HepG2 (cell line): ENCODE measurements at regions not wholly inside any gene's neighbourhood (a gene's known extent, or its start where the extent isn't known, plus 50 kb on each side); places are given as distances from the start of the nearest gene placed in this dataset.

ENCODE experiments used
- ATAC-seq: fragments of 200-7000 bp; cut with Tn5 transposase; 3 replicates; pipeline ENCODE4 v1.9.1; 2020; ENCODE audit warnings: mild to moderate bottlenecking, moderate library complexity
- BruUV-seq: library from RNA; stranded (reverse); fragments of 400-500 nt; replicated peaks from 2 replicates; lab custom pipeline; 2021; lab: Mats Ljungman, UMichigan
- CTCF ChIA-PET: fragments of 300-600 bp; formaldehyde crosslinking; extraction: SDS; loops from one replicate; lab custom pipeline; 2021; ENCODE audit warnings: low total read pairs, inconsistent platforms, low intra/inter-chr PET ratio; lab: Yijun Ruan, JAX
- POLR2A ChIA-PET: fragments of 350-600 bp; sonication (Branson Sonifier 250); formaldehyde crosslinking; loops from one replicate; lab custom pipeline; 2020; ENCODE audit warnings: antibody characterized with exemption, inconsistent platforms; lab: Yijun Ruan, JAX
- DNase-seq: peaks from one replicate; pipeline ENCODE4 v3.0.0-alpha.2; 2015; ENCODE audit warnings: low spot score
- FAIRE-seq: peaks from 3 replicates; lab custom pipeline; 2011; peaks lifted over from hg19 to GRCh38; lab: Jason Lieb, UNC
- H2AFZ ChIP-seq: one replicate; pipeline ENCODE4 v1.6.1; 2011; ENCODE audit warnings: low read length, inconsistent platforms
- H3K27ac ChIP-seq: fragments of 300-600 bp; 3 replicates; pipeline ENCODE4 v1.8.0; 2011; ENCODE audit warnings: mixed run types, mild to moderate bottlenecking, mixed read lengths, low read length, inconsistent platforms; ENCODE audit not compliant: insufficient read depth; ENCODE audit errors: extremely low read length
- H3K27me3 ChIP-seq, 2 experiments: fragments of 200-600 bp in 1 of 2; 2 replicates in 1 of 2; 3 replicates in 1 of 2; pipeline versions ENCODE4 v1.6.0 to v1.8.0; 2011; ENCODE audit warnings: low read length in 2 of 2, mild to moderate bottlenecking in 2 of 2, moderate library complexity in 2 of 2, inconsistent platforms in 1 of 2; ENCODE audit not compliant: insufficient read depth in 2 of 2, control insufficient read depth in 1 of 2
- H3K36me3 ChIP-seq, 2 experiments: fragments of 200-600 bp in 1 of 2; replicated peaks in 1 of 2; 2 replicates in 1 of 2; 3 replicates in 1 of 2; pipeline versions ENCODE4 v1.5.1 to v1.8.0; 2011; ENCODE audit warnings: low read length in 2 of 2, inconsistent platforms in 1 of 2; ENCODE audit not compliant: insufficient read depth in 2 of 2, control insufficient read depth in 1 of 2
- H3K4me1 ChIP-seq: 2 replicates; pipeline ENCODE4 v1.5.1; 2012; ENCODE audit warnings: low read length, inconsistent platforms; ENCODE audit not compliant: insufficient read depth
- H3K4me2 ChIP-seq: 2 replicates; pipeline ENCODE4 v1.6.0; 2011; ENCODE audit warnings: low read depth, low read length, inconsistent platforms
- H3K4me3 ChIP-seq, 3 experiments: fragments of 200-600 bp in 1 of 3; sonication (generic), shearing (Covaris generic) in 1 of 3; replicated peaks in 1 of 3; 2 replicates each; pipeline ENCODE4 v1.5.1; 2011 to 2016; ENCODE audit warnings: low read length in 3 of 3, inconsistent platforms in 2 of 3, low read depth in 2 of 3, mild to moderate bottlenecking in 2 of 3, control low read depth in 1 of 3, mixed read lengths in 1 of 3; ENCODE audit not compliant: insufficient read depth in 1 of 3
- H3K79me2 ChIP-seq: one replicate; pipeline ENCODE4 v1.6.1; 2011; ENCODE audit warnings: low read length, inconsistent platforms; ENCODE audit not compliant: insufficient read depth
- H3K9ac ChIP-seq: 2 replicates; pipeline ENCODE4 v1.6.0; 2011; ENCODE audit warnings: mild to moderate bottlenecking, low read depth, low read length, inconsistent platforms; ENCODE audit not compliant: insufficient read depth
- H3K9me3 ChIP-seq: 2 replicates; pipeline ENCODE4 v1.5.1; 2012; ENCODE audit warnings: mild to moderate bottlenecking, low read length
- H4K20me1 ChIP-seq: 2 replicates; pipeline ENCODE4 v1.6.0; 2011; ENCODE audit warnings: inconsistent platforms, mild to moderate bottlenecking, low read length, moderate library complexity; ENCODE audit not compliant: insufficient read depth
- AGO1 ChIP-seq: fragments of 200-400 bp; formaldehyde crosslinking; IDR thresholded peaks from 2 replicates; pipeline ENCODE4 v1.6.1; 2017; ENCODE audit warnings: mild to moderate bottlenecking, low read depth, low read length, moderate library complexity; ENCODE audit not compliant: poor library complexity, severe bottlenecking
- CEBPB ChIP-seq: IDR thresholded peaks from 2 replicates; pipeline ENCODE4 v1.6.1; 2011; ENCODE audit warnings: low read depth, low read length, improper control_type of control experiment, borderline replicate concordance
- CENPX ChIP-seq: sonication (generic); formaldehyde crosslinking; IDR thresholded peaks from 2 replicates; pipeline ENCODE4 v1.9.0; 2021; ENCODE audit warnings: mild to moderate bottlenecking, missing genetic modification reagents, moderate library complexity
- FOXP1 ChIP-seq, 2 experiments: fragments of 450-650 bp in 1 of 2; IDR thresholded peaks; 2 replicates each; pipeline ENCODE4 v1.6.1; 2017 to 2018; ENCODE audit warnings: antibody characterized with exemption in 1 of 2
- KDM6A ChIP-seq: IDR thresholded peaks from 2 replicates; pipeline ENCODE4 v1.6.1; 2016; ENCODE audit warnings: low read depth
- MED13 ChIP-seq: sonication (generic); formaldehyde crosslinking; IDR thresholded peaks from 2 replicates; pipeline ENCODE4 v1.5.0; 2020; ENCODE audit warnings: missing genetic modification reagents
- RAD21 ChIP-seq: fragments of 450-650 bp; formaldehyde crosslinking; IDR thresholded peaks from 2 replicates; pipeline ENCODE4 v1.5.0; 2020; ENCODE audit warnings: mild to moderate bottlenecking
- RARA ChIP-seq: IDR thresholded peaks from 2 replicates; pipeline ENCODE4 v1.6.1; 2016; ENCODE audit warnings: missing genetic modification reagents, missing compliant biosample characterization
- SALL2 ChIP-seq: sonication (generic); formaldehyde crosslinking; IDR thresholded peaks from 2 replicates; pipeline ENCODE4 v1.8.1; 2023; ENCODE audit warnings: mild to moderate bottlenecking, missing genetic modification reagents, inconsistent platforms
- TCF12 ChIP-seq, 2 experiments: fragments of 450-650 bp in 1 of 2; sonication (generic) in 1 of 2; formaldehyde crosslinking in 1 of 2; IDR thresholded peaks; 2 replicates each; pipeline versions ENCODE4 v1.6.1 to v1.8.0; 2017 to 2022; ENCODE audit warnings: antibody characterized with exemption in 1 of 2, mild to moderate bottlenecking in 1 of 2, missing genetic modification reagents in 1 of 2, moderate library complexity in 1 of 2
- ZBTB7A ChIP-seq: sonication (generic); formaldehyde crosslinking; IDR thresholded peaks from 2 replicates; pipeline ENCODE4 v1.8.0; 2022; ENCODE audit warnings: mild to moderate bottlenecking, missing genetic modification reagents
- ZSCAN21 ChIP-seq: sonication (generic); formaldehyde crosslinking; IDR thresholded peaks from 2 replicates; pipeline ENCODE4 v1.8.0; 2022; ENCODE audit warnings: mild to moderate bottlenecking, missing genetic modification reagents, moderate library complexity, borderline replicate concordance
- WGBS: methylation state at CpG from one replicate; pipeline ENCODE4 v1.1.6; 2017; ENCODE audit warnings: low lambda C conversion rate; 5-methylcytosine and 5-hydroxymethylcytosine counted together
- in situ Hi-C: cut with HindIII; loops from 2 replicates; pipeline ENCODE4 v1.10.0; 2017; ENCODE audit warnings: low pct_unique_long_range_greater_than_20kb; ENCODE audit not compliant: extremely low pct_ligation_motif_present
- intact Hi-C: fragments of 100-400 bp; cut with micrococcal nuclease; formaldehyde crosslinking; loops from one replicate; pipeline ENCODE4 v1.10.0; 2022; ENCODE audit not compliant: unreplicated experiment
- TF ChIP-seq, protein P1 (sequence below): sonication (generic); formaldehyde crosslinking; IDR thresholded peaks from 2 replicates; pipeline ENCODE4 v1.4.0; 2020; ENCODE audit warnings: missing genetic modification reagents
- TF ChIP-seq, protein P2 (sequence below): sonication (generic); formaldehyde crosslinking; IDR thresholded peaks from 2 replicates; pipeline ENCODE4 v1.8.0; 2023; ENCODE audit warnings: mild to moderate bottlenecking, missing genetic modification reagents
- TF ChIP-seq, protein P3 (sequence below): sonication (generic); formaldehyde crosslinking; IDR thresholded peaks from 2 replicates; pipeline ENCODE4 v1.4.0; 2020; ENCODE audit warnings: missing genetic modification reagents, borderline replicate concordance

DNA sequence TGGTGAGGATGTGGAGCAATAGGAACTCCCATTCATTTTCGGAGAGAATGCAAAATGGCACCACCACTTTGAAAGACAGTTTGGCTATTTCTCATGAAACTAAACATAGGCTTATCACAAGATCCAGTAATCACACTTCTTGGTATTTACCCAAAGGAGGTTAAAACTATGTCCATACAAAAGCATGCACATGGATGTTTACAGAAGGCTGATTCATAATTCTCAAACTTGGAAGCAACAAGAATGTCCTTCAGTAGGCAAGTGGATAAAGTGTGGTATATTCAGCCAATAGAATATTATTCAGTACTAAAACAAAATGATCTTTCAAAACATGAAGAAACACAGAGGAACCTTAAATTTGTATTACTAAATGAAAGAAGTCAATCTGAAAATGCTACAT lies 440.6 kb downstream of the FBXO15 start:
- H2AFZ ChIP-seq, result no peak overlapping the region
- intact Hi-C loops, result no loop called here
- no peaks in the 10 kb centered on the region for H3K4me1 ChIP-seq
- in situ Hi-C loops, result no loop called here
- WGBS, result 5% methylated on average over 1 of the region's 1 CpG
- H3K9me3 ChIP-seq, result no peaks in the 10 kb centered on the region
- TF ChIP-seq FOXP1 (IDR thresholded peaks at IDR 0.05), result no peak
- TF ChIP-seq FOXP1 (CRISPR knock-in tag; IDR thresholded peaks at IDR 0.05), result no peak
- TF ChIP-seq, protein P1, sequence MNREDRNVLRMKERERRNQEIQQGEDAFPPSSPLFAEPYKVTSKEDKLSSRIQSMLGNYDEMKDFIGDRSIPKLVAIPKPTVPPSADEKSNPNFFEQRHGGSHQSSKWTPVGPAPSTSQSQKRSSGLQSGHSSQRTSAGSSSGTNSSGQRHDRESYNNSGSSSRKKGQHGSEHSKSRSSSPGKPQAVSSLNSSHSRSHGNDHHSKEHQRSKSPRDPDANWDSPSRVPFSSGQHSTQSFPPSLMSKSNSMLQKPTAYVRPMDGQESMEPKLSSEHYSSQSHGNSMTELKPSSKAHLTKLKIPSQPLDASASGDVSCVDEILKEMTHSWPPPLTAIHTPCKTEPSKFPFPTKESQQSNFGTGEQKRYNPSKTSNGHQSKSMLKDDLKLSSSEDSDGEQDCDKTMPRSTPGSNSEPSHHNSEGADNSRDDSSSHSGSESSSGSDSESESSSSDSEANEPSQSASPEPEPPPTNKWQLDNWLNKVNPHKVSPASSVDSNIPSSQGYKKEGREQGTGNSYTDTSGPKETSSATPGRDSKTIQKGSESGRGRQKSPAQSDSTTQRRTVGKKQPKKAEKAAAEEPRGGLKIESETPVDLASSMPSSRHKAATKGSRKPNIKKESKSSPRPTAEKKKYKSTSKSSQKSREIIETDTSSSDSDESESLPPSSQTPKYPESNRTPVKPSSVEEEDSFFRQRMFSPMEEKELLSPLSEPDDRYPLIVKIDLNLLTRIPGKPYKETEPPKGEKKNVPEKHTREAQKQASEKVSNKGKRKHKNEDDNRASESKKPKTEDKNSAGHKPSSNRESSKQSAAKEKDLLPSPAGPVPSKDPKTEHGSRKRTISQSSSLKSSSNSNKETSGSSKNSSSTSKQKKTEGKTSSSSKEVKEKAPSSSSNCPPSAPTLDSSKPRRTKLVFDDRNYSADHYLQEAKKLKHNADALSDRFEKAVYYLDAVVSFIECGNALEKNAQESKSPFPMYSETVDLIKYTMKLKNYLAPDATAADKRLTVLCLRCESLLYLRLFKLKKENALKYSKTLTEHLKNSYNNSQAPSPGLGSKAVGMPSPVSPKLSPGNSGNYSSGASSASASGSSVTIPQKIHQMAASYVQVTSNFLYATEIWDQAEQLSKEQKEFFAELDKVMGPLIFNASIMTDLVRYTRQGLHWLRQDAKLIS (CRISPR knock-in tag), result no peak
- no peak for TF ChIP-seq ZBTB7A (CRISPR knock-in tag)
- TF ChIP-seq CEBPB, result no peak
- no peak for TF ChIP-seq ZSCAN21 (CRISPR knock-in tag)
- TF ChIP-seq SALL2 (CRISPR knock-in tag), result no peak
- no peak for TF ChIP-seq MED13
- no peak for TF ChIP-seq AGO1
- TF ChIP-seq, protein P2, sequence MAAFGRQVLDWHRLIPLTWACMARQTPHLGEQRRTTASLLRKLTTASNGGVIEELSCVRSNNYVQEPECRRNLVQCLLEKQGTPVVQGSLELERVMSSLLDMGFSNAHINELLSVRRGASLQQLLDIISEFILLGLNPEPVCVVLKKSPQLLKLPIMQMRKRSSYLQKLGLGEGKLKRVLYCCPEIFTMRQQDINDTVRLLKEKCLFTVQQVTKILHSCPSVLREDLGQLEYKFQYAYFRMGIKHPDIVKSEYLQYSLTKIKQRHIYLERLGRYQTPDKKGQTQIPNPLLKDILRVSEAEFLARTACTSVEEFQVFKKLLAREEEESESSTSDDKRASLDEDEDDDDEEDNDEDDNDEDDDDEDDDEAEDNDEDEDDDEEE, result no peak
- TF ChIP-seq, protein P3, sequence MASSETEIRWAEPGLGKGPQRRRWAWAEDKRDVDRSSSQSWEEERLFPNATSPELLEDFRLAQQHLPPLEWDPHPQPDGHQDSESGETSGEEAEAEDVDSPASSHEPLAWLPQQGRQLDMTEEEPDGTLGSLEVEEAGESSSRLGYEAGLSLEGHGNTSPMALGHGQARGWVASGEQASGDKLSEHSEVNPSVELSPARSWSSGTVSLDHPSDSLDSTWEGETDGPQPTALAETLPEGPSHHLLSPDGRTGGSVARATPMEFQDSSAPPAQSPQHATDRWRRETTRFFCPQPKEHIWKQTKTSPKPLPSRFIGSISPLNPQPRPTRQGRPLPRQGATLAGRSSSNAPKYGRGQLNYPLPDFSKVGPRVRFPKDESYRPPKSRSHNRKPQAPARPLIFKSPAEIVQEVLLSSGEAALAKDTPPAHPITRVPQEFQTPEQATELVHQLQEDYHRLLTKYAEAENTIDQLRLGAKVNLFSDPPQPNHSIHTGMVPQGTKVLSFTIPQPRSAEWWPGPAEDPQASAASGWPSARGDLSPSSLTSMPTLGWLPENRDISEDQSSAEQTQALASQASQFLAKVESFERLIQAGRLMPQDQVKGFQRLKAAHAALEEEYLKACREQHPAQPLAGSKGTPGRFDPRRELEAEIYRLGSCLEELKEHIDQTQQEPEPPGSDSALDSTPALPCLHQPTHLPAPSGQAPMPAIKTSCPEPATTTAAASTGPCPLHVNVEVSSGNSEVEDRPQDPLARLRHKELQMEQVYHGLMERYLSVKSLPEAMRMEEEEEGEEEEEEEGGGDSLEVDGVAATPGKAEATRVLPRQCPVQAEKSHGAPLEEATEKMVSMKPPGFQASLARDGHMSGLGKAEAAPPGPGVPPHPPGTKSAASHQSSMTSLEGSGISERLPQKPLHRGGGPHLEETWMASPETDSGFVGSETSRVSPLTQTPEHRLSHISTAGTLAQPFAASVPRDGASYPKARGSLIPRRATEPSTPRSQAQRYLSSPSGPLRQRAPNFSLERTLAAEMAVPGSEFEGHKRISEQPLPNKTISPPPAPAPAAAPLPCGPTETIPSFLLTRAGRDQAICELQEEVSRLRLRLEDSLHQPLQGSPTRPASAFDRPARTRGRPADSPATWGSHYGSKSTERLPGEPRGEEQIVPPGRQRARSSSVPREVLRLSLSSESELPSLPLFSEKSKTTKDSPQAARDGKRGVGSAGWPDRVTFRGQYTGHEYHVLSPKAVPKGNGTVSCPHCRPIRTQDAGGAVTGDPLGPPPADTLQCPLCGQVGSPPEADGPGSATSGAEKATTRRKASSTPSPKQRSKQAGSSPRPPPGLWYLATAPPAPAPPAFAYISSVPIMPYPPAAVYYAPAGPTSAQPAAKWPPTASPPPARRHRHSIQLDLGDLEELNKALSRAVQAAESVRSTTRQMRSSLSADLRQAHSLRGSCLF (CRISPR knock-in tag), result no peak
- no peak for TF ChIP-seq CENPX (CRISPR knock-in tag)
- TF ChIP-seq TCF12 (IDR thresholded peaks at IDR 0.05), result no peak
- TF ChIP-seq TCF12 (CRISPR knock-in tag; IDR thresholded peaks at IDR 0.05), result no peak
- no peak for TF ChIP-seq RARA (CRISPR knock-in tag)
- no peak for TF ChIP-seq KDM6A (CRISPR knock-in tag)
- TF ChIP-seq RAD21 (CRISPR knock-in tag), result no peak
- TF ChIP-seq, all 625 proteins: peak for 0
- H3K79me2 ChIP-seq, result no peaks in the 10 kb centered on the region
- H3K4me2 ChIP-seq, result no peak overlapping the region
- no peak overlapping the region for H3K9ac ChIP-seq
- ChIA-PET POLR2A (no interaction called here), CTCF (no interaction called here)
- no peaks in the 10 kb centered on the region for H3K36me3 ChIP-seq
- BruUV-seq, result no TSS peak
- H4K20me1 ChIP-seq, result no peaks in the 10 kb centered on the region
- DNase-seq, result no peak
- H3K27me3 ChIP-seq, result no peaks in the 10 kb centered on the region
- ATAC-seq, result no peak
- H3K4me3 ChIP-seq, result no peak overlapping the region
- no peak overlapping the region for H3K27ac ChIP-seq
- FAIRE-seq, result no peak
